HEK293 (cell line): ENCODE measurements at regions not wholly inside any gene's neighbourhood (a gene's known extent, or its start where the extent isn't known, plus 50 kb on each side); places are given as distances from the start of the nearest gene placed in this dataset.

Experiments used
- CTCF ChIA-PET: fragments of 350-600 bp; formaldehyde crosslinking; extraction: SDS; loops from one replicate; lab custom pipeline; 2021; ENCODE audit warnings: antibody characterized with exemption; lab: Yijun Ruan, JAX
- POLR2A ChIA-PET: fragments of 300-600 bp; formaldehyde crosslinking; extraction: SDS; loops from one replicate; lab custom pipeline; 2020; ENCODE audit warnings: antibody characterized with exemption, inconsistent platforms; lab: Yijun Ruan, JAX
- H3K27ac ChIP-seq: fragments of 200-500 bp; sonication (Bioruptor generic); 2 replicates; pipeline ENCODE4 v1.5.1; 2014; ENCODE audit warnings: low read depth, low read length, control low read depth, inconsistent platforms; ENCODE audit errors: extremely low read depth
- H3K36me3 ChIP-seq, 2 experiments: fragments of 200-500 bp in 1 of 2; sonication (Bioruptor generic) in 1 of 2; 1 replicate in 1 of 2; 2 replicates in 1 of 2; pipeline ENCODE4 v1.5.1; 2014 to 2017; ENCODE audit warnings: inconsistent platforms in 2 of 2, low read length in 2 of 2; ENCODE audit not compliant: control insufficient read depth in 2 of 2, insufficient read depth in 1 of 2
- H3K4me1 ChIP-seq: fragments of 200-500 bp; sonication (Bioruptor generic); 2 replicates; pipeline ENCODE4 v1.5.1; 2014; ENCODE audit warnings: mild to moderate bottlenecking, low read length, inconsistent platforms; ENCODE audit not compliant: control insufficient read depth, insufficient read depth
- H3K4me3 ChIP-seq: 2 replicates; pipeline ENCODE4 v1.5.1; 2011; ENCODE audit warnings: low read depth, mild to moderate bottlenecking, control low read depth, low read length, moderate library complexity
- H3K9me3 ChIP-seq: fragments of 200-500 bp; sonication (Bioruptor generic); 2 replicates; pipeline ENCODE4 v1.5.1; 2014; ENCODE audit warnings: low read depth, low read length, inconsistent platforms; ENCODE audit not compliant: control insufficient read depth, insufficient read depth
- KLF1 ChIP-seq: fragments of 450-650 bp; formaldehyde crosslinking; IDR thresholded peaks from 2 replicates; pipeline ENCODE4 v1.5.1; 2016; ENCODE audit warnings: missing biosample characterization, missing genetic modification characterization
- MEIS1 ChIP-seq: sonication (generic); formaldehyde crosslinking; IDR thresholded peaks from 2 replicates; pipeline ENCODE4 v1.8.1; 2022; ENCODE audit warnings: missing genetic modification reagents, mild to moderate bottlenecking, borderline replicate concordance
- SCRT1 ChIP-seq: fragments of 450-650 bp; formaldehyde crosslinking; IDR thresholded peaks from 2 replicates; pipeline ENCODE4 v1.5.1; 2016; ENCODE audit warnings: missing biosample characterization, missing genetic modification characterization, borderline replicate concordance
- SCRT2 ChIP-seq: fragments of 450-650 bp; formaldehyde crosslinking; IDR thresholded peaks from 2 replicates; pipeline ENCODE4 v1.5.1; 2016; ENCODE audit warnings: missing biosample characterization, missing genetic modification characterization
- ZNF18 ChIP-seq: fragments of 450-650 bp; formaldehyde crosslinking; IDR thresholded peaks from 2 replicates; pipeline ENCODE4 v1.5.1; 2016; ENCODE audit warnings: missing biosample characterization, missing genetic modification characterization
- ZNF211 ChIP-seq: fragments of 450-650 bp; formaldehyde crosslinking; IDR thresholded peaks from 2 replicates; pipeline ENCODE4 v1.5.1; 2016; ENCODE audit warnings: low read depth, missing biosample characterization, missing genetic modification characterization
- ZNF324 ChIP-seq: fragments of 450-650 bp; formaldehyde crosslinking; IDR thresholded peaks from 2 replicates; pipeline ENCODE4 v1.5.1; 2016; ENCODE audit warnings: missing biosample characterization, missing genetic modification characterization
- ZNF404 ChIP-seq: fragments of 450-650 bp; formaldehyde crosslinking; IDR thresholded peaks from 2 replicates; pipeline ENCODE4 v1.5.1; 2017; ENCODE audit warnings: missing biosample characterization, missing genetic modification characterization
- ZNF473 ChIP-seq: fragments of 450-650 bp; formaldehyde crosslinking; IDR thresholded peaks from 2 replicates; pipeline ENCODE4 v1.5.1; 2017; ENCODE audit warnings: missing biosample characterization, missing genetic modification characterization
- ZNF623 ChIP-seq: fragments of 450-650 bp; formaldehyde crosslinking; IDR thresholded peaks from 2 replicates; pipeline ENCODE4 v1.5.1; 2016; ENCODE audit warnings: missing biosample characterization, missing genetic modification characterization
- ZNF660 ChIP-seq: fragments of 450-650 bp; IDR thresholded peaks from 2 replicates; pipeline ENCODE4 v1.5.1; 2018; ENCODE audit warnings: missing biosample characterization, mild to moderate bottlenecking, missing genetic modification characterization
- ZNF670 ChIP-seq: fragments of 450-650 bp; formaldehyde crosslinking; IDR thresholded peaks from 2 replicates; pipeline ENCODE4 v1.5.1; 2016; ENCODE audit warnings: missing biosample characterization, missing genetic modification characterization, low read depth
- ZNF692 ChIP-seq: fragments of 450-650 bp; formaldehyde crosslinking; IDR thresholded peaks from 2 replicates; pipeline ENCODE4 v1.5.1; 2016; ENCODE audit warnings: missing biosample characterization, missing genetic modification characterization
- TF ChIP-seq, protein P1 (sequence below): fragments of 450-650 bp; formaldehyde crosslinking; IDR thresholded peaks from 2 replicates; pipeline ENCODE4 v1.5.1; 2016; ENCODE audit warnings: missing biosample characterization, missing genetic modification characterization
- TF ChIP-seq, protein P2 (sequence below): fragments of 450-650 bp; formaldehyde crosslinking; IDR thresholded peaks from 2 replicates; pipeline ENCODE4 v1.5.1; 2017; ENCODE audit warnings: missing biosample characterization, missing genetic modification characterization
- TF ChIP-seq, protein P3 (sequence below): fragments of 450-650 bp; IDR thresholded peaks from 2 replicates; pipeline ENCODE4 v1.5.1; 2018; ENCODE audit warnings: missing biosample characterization, missing genetic modification characterization

- TF ChIP-seq, protein P1, sequence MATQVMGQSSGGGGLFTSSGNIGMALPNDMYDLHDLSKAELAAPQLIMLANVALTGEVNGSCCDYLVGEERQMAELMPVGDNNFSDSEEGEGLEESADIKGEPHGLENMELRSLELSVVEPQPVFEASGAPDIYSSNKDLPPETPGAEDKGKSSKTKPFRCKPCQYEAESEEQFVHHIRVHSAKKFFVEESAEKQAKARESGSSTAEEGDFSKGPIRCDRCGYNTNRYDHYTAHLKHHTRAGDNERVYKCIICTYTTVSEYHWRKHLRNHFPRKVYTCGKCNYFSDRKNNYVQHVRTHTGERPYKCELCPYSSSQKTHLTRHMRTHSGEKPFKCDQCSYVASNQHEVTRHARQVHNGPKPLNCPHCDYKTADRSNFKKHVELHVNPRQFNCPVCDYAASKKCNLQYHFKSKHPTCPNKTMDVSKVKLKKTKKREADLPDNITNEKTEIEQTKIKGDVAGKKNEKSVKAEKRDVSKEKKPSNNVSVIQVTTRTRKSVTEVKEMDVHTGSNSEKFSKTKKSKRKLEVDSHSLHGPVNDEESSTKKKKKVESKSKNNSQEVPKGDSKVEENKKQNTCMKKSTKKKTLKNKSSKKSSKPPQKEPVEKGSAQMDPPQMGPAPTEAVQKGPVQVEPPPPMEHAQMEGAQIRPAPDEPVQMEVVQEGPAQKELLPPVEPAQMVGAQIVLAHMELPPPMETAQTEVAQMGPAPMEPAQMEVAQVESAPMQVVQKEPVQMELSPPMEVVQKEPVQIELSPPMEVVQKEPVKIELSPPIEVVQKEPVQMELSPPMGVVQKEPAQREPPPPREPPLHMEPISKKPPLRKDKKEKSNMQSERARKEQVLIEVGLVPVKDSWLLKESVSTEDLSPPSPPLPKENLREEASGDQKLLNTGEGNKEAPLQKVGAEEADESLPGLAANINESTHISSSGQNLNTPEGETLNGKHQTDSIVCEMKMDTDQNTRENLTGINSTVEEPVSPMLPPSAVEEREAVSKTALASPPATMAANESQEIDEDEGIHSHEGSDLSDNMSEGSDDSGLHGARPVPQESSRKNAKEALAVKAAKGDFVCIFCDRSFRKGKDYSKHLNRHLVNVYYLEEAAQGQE = no peak
- TF ChIP-seq ZNF18 (tag by site-specific recombination) (no peak), ZNF670 (tag by site-specific recombination) (no peak)
These were observed 285.4 kb downstream of the CLIC5 start (continued) for GRCh38 chr6:45730232-45730631.

GRCh38 chr6:45728674-45729073 lies 287.0 kb downstream of the CLIC5 start:
- CTCF ChIA-PET = interaction anchor here (1.1 kb wide), 1 partner anchor 361 kb away, joined by 4 read pairs; no protein-coding TSS in a partner anchor

More at GRCh38 chr6:45728674-45729073, 287.0 kb downstream of the CLIC5 start:
- no peaks in the 10 kb centered on the region for H3K36me3 ChIP-seq
- no peak overlapping the region for H3K27ac ChIP-seq
- no peaks in the 10 kb centered on the region for H3K4me1 ChIP-seq
- TF ChIP-seq, protein P2, sequence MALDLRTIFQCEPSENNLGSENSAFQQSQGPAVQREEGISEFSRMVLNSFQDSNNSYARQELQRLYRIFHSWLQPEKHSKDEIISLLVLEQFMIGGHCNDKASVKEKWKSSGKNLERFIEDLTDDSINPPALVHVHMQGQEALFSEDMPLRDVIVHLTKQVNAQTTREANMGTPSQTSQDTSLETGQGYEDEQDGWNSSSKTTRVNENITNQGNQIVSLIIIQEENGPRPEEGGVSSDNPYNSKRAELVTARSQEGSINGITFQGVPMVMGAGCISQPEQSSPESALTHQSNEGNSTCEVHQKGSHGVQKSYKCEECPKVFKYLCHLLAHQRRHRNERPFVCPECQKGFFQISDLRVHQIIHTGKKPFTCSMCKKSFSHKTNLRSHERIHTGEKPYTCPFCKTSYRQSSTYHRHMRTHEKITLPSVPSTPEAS (tag by site-specific recombination) = no peak
- TF ChIP-seq, protein P3, sequence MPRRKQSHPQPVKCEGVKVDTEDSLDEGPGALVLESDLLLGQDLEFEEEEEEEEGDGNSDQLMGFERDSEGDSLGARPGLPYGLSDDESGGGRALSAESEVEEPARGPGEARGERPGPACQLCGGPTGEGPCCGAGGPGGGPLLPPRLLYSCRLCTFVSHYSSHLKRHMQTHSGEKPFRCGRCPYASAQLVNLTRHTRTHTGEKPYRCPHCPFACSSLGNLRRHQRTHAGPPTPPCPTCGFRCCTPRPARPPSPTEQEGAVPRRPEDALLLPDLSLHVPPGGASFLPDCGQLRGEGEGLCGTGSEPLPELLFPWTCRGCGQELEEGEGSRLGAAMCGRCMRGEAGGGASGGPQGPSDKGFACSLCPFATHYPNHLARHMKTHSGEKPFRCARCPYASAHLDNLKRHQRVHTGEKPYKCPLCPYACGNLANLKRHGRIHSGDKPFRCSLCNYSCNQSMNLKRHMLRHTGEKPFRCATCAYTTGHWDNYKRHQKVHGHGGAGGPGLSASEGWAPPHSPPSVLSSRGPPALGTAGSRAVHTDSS (tag by site-specific recombination) = no peak
- TF ChIP-seq ZNF623 (tag by site-specific recombination) (no peak), KLF1 (tag by site-specific recombination) (no peak), ZNF211 (tag by site-specific recombination) (no peak), ZNF660 (tag by site-specific recombination) (no peak), SCRT1 (tag by site-specific recombination) (0 out of 2 replicates have a peak, but pooled peaks have one; percentile 48), ZNF692 (tag by site-specific recombination) (peak; percentile 59; the same call in 1 of the 2 replicates), MEIS1 (CRISPR knock-in tag) (no peak), ZNF404 (tag by site-specific recombination) (no peak), SCRT2 (tag by site-specific recombination) (peak; percentile 80), ZNF473 (tag by site-specific recombination) (no peak), ZNF324 (tag by site-specific recombination) (no peak)
- no peak overlapping the region for H3K4me3 ChIP-seq
- no peaks in the 10 kb centered on the region for H3K9me3 ChIP-seq
- POLR2A ChIA-PET = no interaction called here
